ENCODE measurements at regions not wholly inside any gene's neighbourhood (a gene's known extent, or its start where the extent isn't known, plus 50 kb on each side); places are given as distances from the start of the nearest gene placed in this dataset.

DNA sequence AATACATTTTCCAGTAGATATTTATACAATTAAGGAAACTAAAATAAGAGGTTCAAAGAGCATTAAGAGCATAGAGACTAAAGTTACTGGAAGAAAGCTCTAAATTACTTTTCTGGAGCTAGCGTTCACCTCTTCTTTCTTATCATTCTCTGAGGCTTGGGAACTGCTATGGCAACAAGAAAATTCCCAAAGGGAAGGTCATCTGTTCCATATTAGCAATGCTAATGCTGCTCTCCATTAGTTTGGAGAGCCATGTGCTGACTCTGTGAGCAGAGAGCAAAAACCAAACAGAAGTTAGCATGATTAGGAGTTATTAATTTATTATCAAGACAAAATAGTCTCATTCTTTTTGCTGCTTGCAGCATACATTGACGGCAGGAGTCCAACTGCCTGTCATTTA lies 143.1 kb upstream of the SLC16A7 start:
- TF ChIP-seq, protein P1, sequence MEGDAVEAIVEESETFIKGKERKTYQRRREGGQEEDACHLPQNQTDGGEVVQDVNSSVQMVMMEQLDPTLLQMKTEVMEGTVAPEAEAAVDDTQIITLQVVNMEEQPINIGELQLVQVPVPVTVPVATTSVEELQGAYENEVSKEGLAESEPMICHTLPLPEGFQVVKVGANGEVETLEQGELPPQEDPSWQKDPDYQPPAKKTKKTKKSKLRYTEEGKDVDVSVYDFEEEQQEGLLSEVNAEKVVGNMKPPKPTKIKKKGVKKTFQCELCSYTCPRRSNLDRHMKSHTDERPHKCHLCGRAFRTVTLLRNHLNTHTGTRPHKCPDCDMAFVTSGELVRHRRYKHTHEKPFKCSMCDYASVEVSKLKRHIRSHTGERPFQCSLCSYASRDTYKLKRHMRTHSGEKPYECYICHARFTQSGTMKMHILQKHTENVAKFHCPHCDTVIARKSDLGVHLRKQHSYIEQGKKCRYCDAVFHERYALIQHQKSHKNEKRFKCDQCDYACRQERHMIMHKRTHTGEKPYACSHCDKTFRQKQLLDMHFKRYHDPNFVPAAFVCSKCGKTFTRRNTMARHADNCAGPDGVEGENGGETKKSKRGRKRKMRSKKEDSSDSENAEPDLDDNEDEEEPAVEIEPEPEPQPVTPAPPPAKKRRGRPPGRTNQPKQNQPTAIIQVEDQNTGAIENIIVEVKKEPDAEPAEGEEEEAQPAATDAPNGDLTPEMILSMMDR (conservative IDR thresholded peaks at IDR 0.05 in 1 of 2, IDR thresholded peaks at IDR 0.05 in 1 of 2; ENCODE audit: low read depth in 1 of 2, low read length in 2 of 2): no peak
- TF ChIP-seq EZH2 (IDR thresholded peaks at IDR 0.05; ENCODE audit: low read length, missing control alignments): no peak
